ENCODE measurements at regions not wholly inside any gene's neighbourhood (a gene's known extent, or its start where the extent isn't known, plus 50 kb on each side); places are given as distances from the start of the nearest gene placed in this dataset.

DNA sequence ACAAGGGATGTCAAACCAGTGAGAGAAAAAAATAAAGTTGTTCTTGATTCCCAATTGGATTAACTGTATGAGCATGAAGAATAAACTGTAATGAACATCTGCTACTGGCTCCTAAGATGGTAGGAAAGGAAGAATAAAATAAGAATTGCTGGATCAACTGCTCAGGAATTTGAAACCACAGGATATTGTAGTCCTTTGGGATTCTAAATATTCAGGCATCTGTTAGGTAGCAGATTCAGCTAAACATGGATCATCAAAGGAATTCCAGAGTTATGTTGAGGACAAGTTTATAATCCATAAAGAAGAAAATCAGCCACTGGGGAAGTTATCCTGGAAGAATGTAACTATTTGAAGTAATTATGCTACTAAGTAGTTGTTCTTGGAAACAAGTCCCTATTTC is 65.8 kb downstream of the ISL1 start:
- intact Hi-C loops (cut with DNase I, micrococcal nuclease) = no loop called here
- no peak for ATAC-seq
- DNase-seq = no peak

DNA sequence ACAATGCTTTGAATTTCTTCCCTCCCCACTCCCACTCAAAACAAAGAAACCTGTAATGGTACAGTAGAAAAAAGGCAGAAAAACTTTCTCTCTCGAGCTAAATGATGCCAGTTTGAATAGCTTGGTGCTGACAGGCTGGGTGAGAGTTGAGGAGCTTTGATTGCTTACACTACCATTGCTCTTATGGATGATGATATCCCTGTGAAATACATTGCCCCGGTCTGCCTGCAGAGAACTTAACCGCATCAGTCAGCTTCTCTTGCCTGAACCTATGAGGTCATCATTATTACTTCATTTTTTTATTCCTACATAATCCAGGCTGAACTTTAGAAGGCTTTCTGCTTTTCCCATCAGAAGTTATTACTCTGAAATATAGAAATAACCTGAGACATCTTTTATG is 69.3 kb downstream of the ISL1 start:
- intact Hi-C loops (cut with DNase I, micrococcal nuclease) = no loop called here
- ATAC-seq (no peak), DNase-seq (no peak)

DNA sequence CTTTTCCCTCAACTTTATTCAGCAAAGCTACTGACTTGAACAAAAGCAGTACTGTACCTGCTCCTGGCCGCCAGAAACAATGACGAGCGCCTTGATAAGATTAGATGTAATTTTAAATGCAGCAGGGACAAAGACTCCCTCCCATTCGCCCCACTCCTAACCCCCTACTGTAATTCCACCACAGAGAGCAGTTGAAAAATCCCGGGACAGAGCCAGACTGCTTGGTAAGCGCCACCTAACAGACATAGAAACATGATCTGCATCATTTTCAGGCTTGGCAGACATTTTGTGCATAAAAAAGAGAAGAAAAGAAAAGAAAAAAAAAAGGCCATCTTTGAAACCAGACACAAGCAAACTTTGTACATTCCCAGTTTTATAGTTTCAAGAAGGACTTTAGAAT is 81.9 kb downstream of the ISL1 start:
- DNase-seq (no peak), ATAC-seq (no peak)
- intact Hi-C loops (cut with DNase I, micrococcal nuclease) = no loop called here

DNA sequence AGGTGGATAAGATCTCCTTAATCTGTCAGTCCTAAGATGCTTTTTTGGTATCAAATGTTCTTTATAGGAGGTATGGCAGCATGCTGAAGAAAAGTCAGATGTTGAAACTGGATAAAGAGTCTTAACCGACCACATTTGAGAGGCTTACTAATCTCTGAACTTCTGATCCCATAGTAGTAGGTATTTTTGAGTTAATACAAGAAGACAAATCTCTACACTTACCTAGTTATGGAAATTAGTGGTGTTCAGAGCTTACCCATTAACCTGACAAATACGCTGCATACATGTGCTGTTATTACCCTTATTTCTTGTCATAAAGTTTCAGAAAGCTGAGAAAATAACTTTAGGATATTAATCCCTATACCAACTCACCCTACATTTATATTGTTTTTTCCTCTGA is 83.0 kb downstream of the ISL1 start:
- no peak for ATAC-seq
- intact Hi-C loops (cut with DNase I, micrococcal nuclease) = no loop called here
- DNase-seq = no peak

DNA sequence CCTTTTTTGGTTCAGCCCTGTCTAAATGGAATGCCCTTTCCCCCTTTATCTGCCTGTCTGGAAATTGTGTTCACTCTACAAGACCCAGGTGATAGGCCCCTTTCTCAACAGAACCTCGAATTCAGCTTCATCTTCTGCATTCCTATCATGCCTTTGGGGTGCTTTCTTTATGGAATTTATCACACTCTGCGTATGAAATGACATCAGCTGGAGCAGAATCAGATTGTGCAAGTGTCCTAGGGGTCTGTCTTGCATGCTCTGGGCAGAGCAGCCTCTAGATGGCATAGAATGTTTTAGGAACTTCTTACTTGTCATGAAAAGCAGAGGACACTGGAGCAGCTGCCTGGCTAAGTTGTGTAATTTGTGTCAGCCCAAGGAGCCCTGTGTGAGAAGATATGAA is 84.9 kb downstream of the ISL1 start:
- intact Hi-C loops (cut with DNase I, micrococcal nuclease) = no loop called here
- DNase-seq (no peak), ATAC-seq (no peak)

DNA sequence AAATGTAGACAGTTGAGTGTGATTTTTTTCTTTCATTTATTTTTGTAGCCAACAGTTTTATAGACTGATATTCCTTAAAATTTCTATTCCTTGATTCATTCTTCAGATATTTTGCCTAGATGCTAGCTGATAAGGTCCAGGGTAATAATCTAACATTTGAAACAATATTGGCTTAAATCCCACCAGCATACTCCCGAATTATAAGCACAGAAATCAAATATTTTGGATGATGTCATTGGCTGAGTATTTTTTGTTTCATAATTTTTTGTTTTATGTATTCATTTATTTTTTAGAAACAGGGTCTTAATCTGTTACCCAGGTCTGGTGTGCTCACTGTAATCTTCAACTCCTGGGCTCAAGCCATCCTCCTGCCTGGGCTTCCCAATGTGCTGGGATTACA is 88.4 kb downstream of the ISL1 start:
- intact Hi-C loops (cut with DNase I, micrococcal nuclease) = no loop called here
- ATAC-seq (no peak), DNase-seq (no peak)

DNA sequence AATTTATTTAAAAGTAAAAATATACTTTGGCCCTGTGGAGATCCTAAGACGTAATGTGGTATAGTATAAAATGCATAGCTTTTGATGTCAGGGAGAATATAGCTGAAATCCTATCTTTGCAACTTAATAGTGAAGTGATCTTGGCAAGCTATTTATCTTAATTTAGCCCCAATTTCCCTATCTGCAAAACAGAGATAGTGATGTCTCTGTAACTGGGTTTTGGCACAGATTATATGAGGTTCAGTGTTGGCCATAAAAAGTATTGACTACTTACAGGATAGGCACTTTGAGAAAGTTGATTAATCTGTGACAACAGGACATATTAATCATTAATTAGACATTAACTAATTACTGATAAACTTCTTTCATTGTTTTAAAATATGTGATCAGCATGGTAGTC is 89.2 kb downstream of the ISL1 start:
- DNase-seq (no peak), ATAC-seq (no peak)
- intact Hi-C loops (cut with DNase I, micrococcal nuclease) = no loop called here

DNA sequence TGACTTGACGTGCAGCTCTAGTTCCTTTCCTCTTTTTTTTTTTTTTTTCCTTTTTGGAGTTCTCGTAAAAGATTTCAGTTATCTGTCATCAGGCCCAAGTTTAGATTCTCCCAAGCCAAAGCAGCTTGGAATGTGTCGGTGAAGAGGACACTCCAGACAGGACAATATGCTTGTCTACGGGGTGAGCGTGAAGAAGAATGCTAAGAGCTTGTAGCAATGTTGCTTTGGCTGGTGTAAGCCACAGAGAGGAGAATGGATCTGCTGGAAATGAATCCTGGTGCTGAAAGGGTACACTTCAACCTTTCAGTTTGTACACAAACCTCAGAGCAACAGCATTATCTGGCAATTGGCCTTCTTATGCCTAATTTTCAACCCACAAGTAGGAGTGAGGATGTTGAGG is 92.4 kb downstream of the ISL1 start:
- intact Hi-C loops (cut with DNase I, micrococcal nuclease) = no loop called here
- ATAC-seq = no peak

DNA sequence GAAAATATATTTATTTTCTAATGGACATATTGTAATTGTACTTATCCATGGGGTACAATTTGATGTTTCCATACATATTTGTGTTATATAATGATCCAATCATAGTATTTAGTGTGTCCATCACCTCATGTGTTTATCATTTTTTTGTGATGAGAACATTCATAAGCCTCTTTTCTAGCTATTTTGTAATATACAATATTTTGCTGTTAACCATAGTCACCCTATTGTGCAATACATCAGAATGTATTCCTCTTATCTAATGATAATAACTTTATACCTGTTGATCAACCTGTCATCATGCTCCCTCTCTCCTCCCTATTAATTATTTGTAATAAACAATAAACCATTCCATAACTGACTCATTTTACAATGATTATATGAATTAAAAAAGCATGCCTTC is 93.2 kb downstream of the ISL1 start:
- intact Hi-C loops (cut with DNase I, micrococcal nuclease) = no loop called here
- no peak for ATAC-seq
- no peak for DNase-seq

More for the DNA sequence above, 92.4 kb downstream of the ISL1 start:
- no peak for DNase-seq

DNA sequence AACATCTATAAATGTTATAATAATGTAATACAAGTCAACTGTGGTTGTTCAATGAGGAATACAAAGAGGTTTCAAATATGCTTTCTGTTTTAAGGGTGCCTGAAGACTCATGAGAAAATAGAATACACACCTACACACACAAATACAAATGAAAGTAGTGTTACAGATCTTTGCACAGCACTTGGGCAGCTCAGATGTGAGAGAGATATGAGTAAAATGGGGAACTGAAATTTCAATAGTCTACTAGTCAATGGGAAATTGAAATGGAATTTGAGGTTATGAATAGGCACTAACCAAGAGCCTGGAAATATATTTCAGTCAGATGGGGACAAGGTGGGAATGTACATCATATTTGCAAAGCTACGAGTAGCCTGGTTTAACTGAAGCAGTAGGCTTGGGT is 96.6 kb downstream of the ISL1 start:
- DNase-seq = no peak
- no peak for ATAC-seq
- intact Hi-C loops (cut with DNase I, micrococcal nuclease) = no loop called here

DNA sequence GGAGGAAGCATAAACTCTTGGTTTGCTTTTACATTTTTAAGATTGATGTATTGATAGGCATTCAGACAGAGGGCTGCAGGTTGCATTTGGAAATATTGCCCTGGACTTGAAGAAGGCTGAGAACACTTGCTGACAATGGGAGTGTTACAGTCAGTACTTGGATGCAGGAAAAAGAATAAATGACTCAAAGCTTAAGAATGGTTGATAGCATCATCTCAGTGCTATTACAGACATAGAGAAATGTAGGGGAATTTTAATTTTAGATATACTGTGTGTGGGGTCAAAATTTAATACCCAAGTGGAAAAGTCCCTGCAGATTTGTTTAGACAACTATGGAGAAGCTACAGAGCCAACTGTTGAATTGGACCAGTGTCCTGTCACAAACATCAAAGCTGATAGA is 101.1 kb downstream of the ISL1 start:
- intact Hi-C loops (cut with DNase I, micrococcal nuclease) = no loop called here
- no peak for ATAC-seq
- DNase-seq = no peak

DNA sequence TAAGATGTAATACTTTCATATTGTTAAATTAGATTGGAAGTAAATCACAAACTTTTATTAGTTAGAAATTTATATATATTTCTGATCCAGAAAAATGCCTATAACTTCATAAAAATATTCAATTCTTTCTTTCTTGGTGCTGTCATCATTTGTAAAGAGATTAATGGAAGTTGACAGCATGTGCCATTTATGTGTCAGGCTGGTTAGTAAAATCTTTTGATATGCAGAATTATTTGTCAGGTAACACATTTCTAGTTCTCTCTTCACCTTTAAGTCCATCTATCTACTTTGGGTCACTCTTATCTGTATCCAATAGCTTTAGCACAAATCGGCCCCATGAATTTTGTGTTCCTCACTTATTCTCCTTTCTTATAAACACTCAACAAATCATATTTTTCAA is 102.9 kb downstream of the ISL1 start:
- intact Hi-C loops (cut with DNase I, micrococcal nuclease) = no loop called here
- DNase-seq (no peak), ATAC-seq (no peak)

DNA sequence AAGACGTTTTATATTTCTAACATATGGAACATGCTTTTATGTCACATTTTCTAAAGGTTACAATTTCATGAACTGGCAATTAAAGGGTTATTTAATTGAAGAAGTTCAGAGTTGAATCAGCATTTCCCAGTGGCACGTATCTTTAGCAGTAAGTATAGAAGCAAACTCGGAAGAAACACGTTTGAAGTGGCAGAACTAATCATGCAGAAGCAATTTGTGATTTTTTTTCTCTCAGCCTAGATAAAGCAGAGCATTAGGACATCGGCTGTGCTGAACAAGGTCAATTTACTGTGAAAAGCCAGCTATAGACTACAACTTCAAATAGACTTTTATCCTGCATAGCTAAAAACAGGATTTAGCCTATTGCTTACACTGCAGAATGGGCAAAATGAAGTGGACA is 104.7 kb downstream of the ISL1 start:
- DNase-seq = no peak
- intact Hi-C loops (cut with DNase I, micrococcal nuclease) = no loop called here
- no peak for ATAC-seq

DNA sequence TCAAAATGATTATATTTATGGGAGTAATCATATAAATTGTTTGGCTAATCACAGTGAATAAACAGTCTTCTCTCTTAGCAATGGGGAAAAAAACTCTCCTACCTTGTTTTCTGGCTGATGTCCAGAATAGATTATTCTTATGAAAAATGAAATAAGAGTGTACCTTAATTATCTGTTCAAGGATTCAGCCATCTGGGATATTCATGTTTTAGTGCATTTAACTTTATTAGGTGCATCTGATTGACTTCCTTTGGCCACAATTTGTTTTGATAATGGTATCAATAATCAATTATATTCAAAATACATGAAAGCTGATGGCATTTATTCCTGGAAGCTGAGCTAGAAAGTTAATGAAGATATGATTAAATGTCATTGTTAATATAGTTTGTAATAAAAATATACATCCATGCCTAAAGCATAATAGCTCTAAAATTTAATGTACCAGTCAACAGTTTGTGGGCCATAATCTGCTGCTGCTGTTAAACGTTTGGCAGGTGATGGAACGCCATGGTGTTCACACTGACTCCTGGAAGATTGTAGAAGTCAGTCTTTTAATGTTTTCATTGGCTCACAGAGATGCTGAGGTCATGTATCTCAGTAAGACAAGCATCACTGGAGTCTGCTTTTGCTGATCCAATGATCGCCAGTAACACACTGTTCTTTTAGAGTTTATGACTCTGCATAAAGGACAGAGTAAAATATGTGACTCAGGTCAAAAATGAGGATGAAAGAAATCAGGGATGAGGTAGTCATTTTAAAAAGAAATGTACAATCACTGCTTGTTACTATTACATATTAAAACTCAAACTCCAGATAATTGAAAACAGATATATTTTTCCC is 105.8 kb downstream of the ISL1 start:
- ATAC-seq = no peak
- DNase-seq = no peak
- intact Hi-C loops (cut with DNase I, micrococcal nuclease) = no loop called here

DNA sequence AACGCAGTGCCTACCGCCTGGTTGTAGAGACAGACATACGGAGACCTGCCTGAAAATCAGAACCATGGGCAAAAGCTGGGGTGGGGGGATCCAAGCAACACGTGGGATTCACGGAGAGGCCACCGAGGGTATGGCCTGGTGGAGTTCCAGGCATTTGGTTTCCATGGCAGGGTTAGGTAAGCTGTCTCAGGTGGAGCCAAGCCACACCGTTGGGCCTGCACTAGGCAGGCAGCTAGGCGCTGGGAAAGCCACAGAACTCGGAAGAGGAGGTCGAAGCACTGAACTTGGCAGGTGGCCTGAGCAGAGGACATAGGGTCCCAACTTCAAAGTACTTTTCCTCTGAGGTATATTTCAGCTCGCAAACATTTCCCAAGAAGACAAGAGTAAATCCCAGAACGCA is 111.6 kb downstream of the ISL1 start:
- DNase-seq (peak in 1 of 2 donors; percentile 21), ATAC-seq (no peak)
- intact Hi-C loops (cut with DNase I, micrococcal nuclease) = no loop called here

DNA sequence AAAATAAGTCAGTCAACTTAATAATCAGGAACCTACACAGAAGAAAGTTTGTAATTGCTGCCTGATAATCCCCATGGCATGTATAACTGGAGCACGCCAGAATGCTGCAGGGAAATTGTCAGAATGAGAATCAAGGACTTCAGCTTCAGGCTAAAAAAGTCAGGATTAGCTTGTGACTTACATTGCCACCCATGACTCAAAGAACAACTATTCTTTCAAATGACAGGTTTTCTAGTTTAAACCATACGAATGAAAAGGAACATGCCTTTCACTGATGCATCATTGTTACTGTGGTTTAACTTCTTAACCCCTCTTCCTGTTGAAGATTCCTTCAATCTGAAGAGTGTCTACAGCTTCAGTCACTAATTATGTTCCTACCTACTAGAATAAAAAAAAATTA is 112.4 kb downstream of the ISL1 start:
- intact Hi-C loops (cut with DNase I, micrococcal nuclease) = no loop called here
- DNase-seq = no peak
- no peak for ATAC-seq

DNA sequence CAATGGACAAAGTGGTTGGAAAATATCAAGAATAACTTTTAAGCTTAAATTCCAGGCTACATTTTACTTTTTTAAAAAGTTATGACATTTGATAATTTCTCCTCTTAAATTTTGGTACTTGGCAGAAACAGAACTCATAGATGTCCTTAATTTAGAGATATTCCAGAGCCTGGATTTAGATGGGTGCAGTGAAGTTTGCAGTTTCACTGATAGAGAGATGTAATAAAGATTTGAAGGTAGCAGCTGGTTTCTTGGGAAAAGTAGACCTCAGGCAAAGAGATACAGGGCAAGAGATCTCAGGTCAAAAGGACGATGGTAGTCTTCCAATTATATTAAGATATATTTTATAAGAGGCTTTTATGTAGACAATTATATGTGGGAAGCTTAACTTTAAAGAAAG is 134.6 kb downstream of the ISL1 start:
- intact Hi-C loops (cut with DNase I, micrococcal nuclease) = no loop called here
- ATAC-seq (no peak), DNase-seq (no peak)

DNA sequence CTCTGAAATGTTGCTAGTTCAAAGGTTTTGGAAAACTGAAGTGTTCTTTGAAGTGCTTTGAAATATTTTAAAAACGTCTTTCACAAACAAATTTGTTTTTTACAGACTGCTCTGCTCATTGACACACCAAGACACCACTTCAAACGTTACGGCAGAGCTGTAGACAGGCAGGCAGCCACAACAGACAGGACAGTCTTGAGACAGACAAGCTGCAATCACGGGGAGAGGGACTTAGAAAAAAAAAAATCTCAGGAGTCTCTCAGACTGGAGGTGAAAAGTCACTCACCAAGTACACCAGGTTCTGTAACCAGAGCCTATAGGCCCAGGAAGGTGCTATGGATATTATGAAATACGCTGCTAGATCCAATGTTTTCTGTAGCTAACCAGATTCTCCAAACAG is 135.4 kb downstream of the ISL1 start:
- no peak for ATAC-seq
- intact Hi-C loops (cut with DNase I, micrococcal nuclease) = no loop called here
- no peak for DNase-seq

DNA sequence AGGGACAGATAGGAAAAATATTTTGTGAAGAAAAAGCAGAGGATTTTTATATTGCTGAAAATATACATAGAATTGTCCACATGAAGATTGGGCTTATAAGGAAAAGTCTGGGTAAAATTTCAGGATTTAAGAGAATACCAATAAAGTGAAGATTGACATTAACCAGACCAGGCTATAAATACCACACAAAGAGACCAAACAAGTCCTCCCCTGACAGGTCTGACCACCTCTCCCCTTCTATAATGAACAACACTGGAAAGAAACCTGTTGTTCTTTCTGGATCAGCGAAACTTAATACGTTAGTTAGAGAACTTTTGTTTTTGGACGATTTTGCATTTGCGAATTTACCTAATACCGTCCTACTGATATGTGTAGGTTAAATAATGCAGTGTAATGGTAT is 138.3 kb downstream of the ISL1 start:
- ATAC-seq (no peak), DNase-seq (no peak)
- intact Hi-C loops (cut with DNase I, micrococcal nuclease) = no loop called here

DNA sequence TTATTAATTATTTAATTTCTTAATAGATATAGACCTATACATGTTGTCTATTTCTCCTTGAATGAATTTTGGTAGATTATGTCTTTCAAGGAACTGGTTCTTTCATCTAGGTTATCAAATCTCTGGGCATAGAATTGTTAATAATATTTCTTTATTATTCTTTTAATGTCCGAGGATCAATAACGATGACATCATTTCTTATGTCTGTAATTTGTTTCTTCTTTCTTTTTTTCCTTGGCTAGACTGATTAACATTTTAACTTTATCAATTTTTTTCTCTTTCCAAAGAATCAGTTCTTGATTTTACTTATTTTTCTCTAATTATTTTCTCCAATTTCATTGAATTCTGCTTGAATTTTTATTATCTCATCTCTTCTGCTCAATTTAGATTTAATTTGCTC is 156.0 kb downstream of the ISL1 start:
- ATAC-seq (no peak), DNase-seq (no peak)
- intact Hi-C loops (cut with DNase I, micrococcal nuclease) = no loop called here

DNA sequence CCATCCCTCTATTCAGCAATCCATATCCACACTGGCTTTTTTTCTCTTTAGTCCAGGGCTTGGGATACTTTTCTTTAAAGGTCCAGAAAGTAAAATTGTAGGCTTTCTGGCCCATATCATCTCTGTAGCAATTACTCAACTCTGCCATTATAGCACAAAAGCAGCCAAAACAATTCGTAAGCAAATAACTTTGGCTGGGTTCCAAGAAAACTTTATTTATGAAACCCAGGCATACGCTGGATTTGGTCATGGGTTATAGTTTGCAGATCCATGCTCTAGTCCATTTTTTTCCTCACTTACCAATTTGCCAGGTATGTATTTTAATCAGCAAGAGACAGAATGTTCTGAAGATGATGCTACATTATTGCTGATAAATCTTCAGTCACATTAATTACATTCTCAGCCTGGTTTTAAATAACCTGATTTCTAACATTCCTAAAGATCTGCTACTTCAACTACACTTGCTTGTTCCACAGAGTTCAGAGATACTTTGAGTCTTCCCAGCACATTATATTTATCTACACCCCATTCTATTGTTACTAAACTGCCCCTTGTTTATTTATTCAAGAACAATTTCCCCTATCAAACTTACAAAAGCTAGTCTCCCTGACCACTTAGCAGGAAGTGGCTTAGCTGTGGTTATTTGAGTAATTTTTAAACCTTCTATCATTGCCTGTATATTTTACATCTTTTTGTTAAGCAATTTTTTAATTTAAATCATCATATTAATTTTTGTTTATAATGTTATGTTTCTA is 161.0 kb downstream of the ISL1 start:
- ATAC-seq (no peak), DNase-seq (no peak)
- intact Hi-C loops (cut with DNase I, micrococcal nuclease) = no loop called here
